GM12878 (cell line): ENCODE measurements at regions not wholly inside any gene's neighbourhood (a gene's known extent, or its start where the extent isn't known, plus 50 kb on each side); places are given as distances from the start of the nearest gene placed in this dataset.

Experiments
- ATAC-seq: fragments of 200-7000 bp; cut with Tn5 transposase; 3 replicates; pipeline ENCODE4 v1.9.1; 2020; ENCODE audit warnings: mild to moderate bottlenecking, moderate library complexity
- BruUV-seq: library from RNA; stranded (reverse); fragments of 400-500 nt; replicated peaks from 2 replicates; lab custom pipeline; 2021; lab: Mats Ljungman, UMichigan
- CTCF ChIA-PET: fragments of 300-600 bp; sonication (Branson Sonifier 250); formaldehyde crosslinking; extraction: SDS; loops from one replicate; lab custom pipeline; 2021; ENCODE audit warnings: inconsistent platforms; lab: Yijun Ruan, JAX
- POLR2A ChIA-PET: fragments of 350-600 bp; formaldehyde crosslinking; extraction: SDS; loops from one replicate; lab custom pipeline; 2021; ENCODE audit warnings: inconsistent platforms; lab: Charles Lee
- RAD21 ChIA-PET: fragments of 300-600 bp; sonication (Branson Sonifier 250); formaldehyde crosslinking; loops from one replicate; lab custom pipeline; 2023; ENCODE audit warnings: antibody characterized with exemption; ENCODE audit not compliant: unreplicated experiment; lab: Charles Lee
- SMC1A ChIA-PET: fragments of 300-600 bp; sonication (Branson Sonifier 250); formaldehyde crosslinking; loops from one replicate; lab custom pipeline; 2023; ENCODE audit not compliant: unreplicated experiment, uncharacterized antibody; lab: Charles Lee
- DNase-seq: peaks from one replicate; pipeline ENCODE4 v3.0.0-alpha.2; 2011; ENCODE audit warnings: low read depth, low spot score
- FAIRE-seq: peaks from 3 replicates; lab custom pipeline; 2011; peaks lifted over from hg19 to GRCh38; lab: Jason Lieb, UNC
- H2AFZ ChIP-seq: 2 replicates; pipeline ENCODE4 v1.6.0; 2011; ENCODE audit warnings: low read depth, low read length, control low read depth; ENCODE audit not compliant: control insufficient read depth
- H3K27ac ChIP-seq: 2 replicates; pipeline ENCODE4 v1.5.1; 2011; ENCODE audit warnings: control low read depth; ENCODE audit not compliant: control insufficient read depth, insufficient read depth
- H3K27me3 ChIP-seq, 2 experiments: replicated peaks in 1 of 2; 2 replicates each; pipeline versions ENCODE4 v1.6.0 to v1.6.1; 2011; ENCODE audit warnings: low read length in 1 of 2; ENCODE audit not compliant: control insufficient read depth in 2 of 2, insufficient read depth in 2 of 2
- H3K36me3 ChIP-seq, 2 experiments: 2 replicates each; pipeline ENCODE4 v1.5.1; 2011; ENCODE audit warnings: low read length in 1 of 2; ENCODE audit not compliant: control insufficient read depth in 2 of 2, insufficient read depth in 2 of 2
- H3K4me1 ChIP-seq: 2 replicates; pipeline ENCODE4 v1.6.1; 2011; ENCODE audit warnings: mild to moderate bottlenecking, low read length, moderate library complexity, mixed read lengths; ENCODE audit not compliant: control insufficient read depth, insufficient read depth
- H3K4me2 ChIP-seq: 2 replicates; pipeline ENCODE4 v1.6.0; 2011; ENCODE audit warnings: control low read depth; ENCODE audit not compliant: control insufficient read depth, insufficient read depth
- H3K4me3 ChIP-seq: fragments of 200-600 bp; sonication (generic); 2 replicates; pipeline ENCODE4 v1.5.1; 2016
- H3K79me2 ChIP-seq: 2 replicates; pipeline ENCODE4 v1.6.0; 2011; ENCODE audit warnings: low read length; ENCODE audit not compliant: control insufficient read depth, insufficient read depth
- H3K9ac ChIP-seq: 2 replicates; pipeline ENCODE4 v1.8.0; 2011; ENCODE audit warnings: low read length, control low read depth, mixed read lengths; ENCODE audit not compliant: control insufficient read depth, insufficient read depth
- H3K9me3 ChIP-seq: replicated peaks from 3 replicates; pipeline ENCODE4 v1.5.1; 2011; ENCODE audit warnings: mild to moderate bottlenecking, low read length; ENCODE audit not compliant: control insufficient read depth, insufficient read depth
- H4K20me1 ChIP-seq: 2 replicates; pipeline ENCODE4 v1.6.0; 2011; ENCODE audit not compliant: control insufficient read depth, insufficient read depth
- CEBPB ChIP-seq, 2 experiments: fragments of 150-350 bp in 1 of 2; IDR thresholded peaks; 2 replicates each; pipeline ENCODE4 v1.6.1; 2012 to 2014; ENCODE audit warnings: low read depth in 2 of 2, low read length in 2 of 2, borderline replicate concordance in 1 of 2, inconsistent platforms in 1 of 2
- EZH2 ChIP-seq: IDR thresholded peaks from 2 replicates; pipeline ENCODE4 v1.6.1; 2012; ENCODE audit warnings: low read depth, mild to moderate bottlenecking, control low read depth, inconsistent platforms, low read length, borderline replicate concordance; ENCODE audit not compliant: control insufficient read depth
- FOS ChIP-seq: IDR thresholded peaks from 3 replicates; pipeline ENCODE4 v1.6.1; 2011; ENCODE audit warnings: borderline replicate concordance; ENCODE audit not compliant: insufficient read length; ENCODE audit errors: extremely low read depth
- FOXK2 ChIP-seq: fragments of 450-650 bp; IDR thresholded peaks from 2 replicates; pipeline ENCODE4 v1.6.1; 2017; ENCODE audit warnings: mild to moderate bottlenecking, moderate library complexity
- HDGF ChIP-seq: fragments of 450-650 bp; IDR thresholded peaks from 2 replicates; pipeline ENCODE4 v1.6.1; 2016; ENCODE audit warnings: antibody characterized with exemption
- MEF2A ChIP-seq: IDR thresholded peaks from 2 replicates; pipeline ENCODE4 v1.6.1; 2011; ENCODE audit warnings: low read depth, mild to moderate bottlenecking, low read length, moderate library complexity; ENCODE audit not compliant: insufficient read depth
- NFYA ChIP-seq: IDR thresholded peaks from 2 replicates; pipeline ENCODE4 v1.6.1; 2011; ENCODE audit warnings: low read depth, mild to moderate bottlenecking, low read length, improper control_type of control experiment, borderline replicate concordance
- RELB ChIP-seq: fragments of 450-650 bp; IDR thresholded peaks from 2 replicates; pipeline ENCODE4 v1.6.1; 2017; ENCODE audit warnings: low read depth, mild to moderate bottlenecking, moderate library complexity
- SMC3 ChIP-seq: IDR thresholded peaks from 2 replicates; pipeline ENCODE4 v1.6.1; 2011; ENCODE audit warnings: low read length, improper control_type of control experiment, borderline replicate concordance
- STAT1 ChIP-seq: fragments of 450-650 bp; conservative IDR thresholded peaks from 2 replicates; pipeline ENCODE4 v1.6.1; 2014; ENCODE audit warnings: antibody characterized with exemption, mild to moderate bottlenecking
- TAF1 ChIP-seq: IDR thresholded peaks from 2 replicates; pipeline ENCODE4 v1.6.1; 2011; ENCODE audit warnings: mild to moderate bottlenecking, low read depth, low read length, borderline replicate concordance
- TCF12 ChIP-seq: IDR thresholded peaks from 2 replicates; pipeline ENCODE4 v1.6.1; 2011; ENCODE audit warnings: low read depth, mild to moderate bottlenecking, low read length
- TCF3 ChIP-seq: IDR thresholded peaks from 2 replicates; pipeline ENCODE4 v1.6.1; 2012; ENCODE audit warnings: low read depth, mild to moderate bottlenecking, low read length, borderline replicate concordance; ENCODE audit not compliant: insufficient read depth
- USF1 ChIP-seq: IDR thresholded peaks from 2 replicates; pipeline ENCODE4 v1.6.1; 2011; ENCODE audit warnings: borderline replicate concordance, low read depth, mild to moderate bottlenecking, moderate library complexity, mixed read lengths, low read length; ENCODE audit not compliant: insufficient read depth; ENCODE audit errors: extremely low read length
- WGBS: methylation state at CpG from one replicate; pipeline ENCODE4 v1.1.6; 2016; ENCODE audit warnings: low lambda C conversion rate; ENCODE audit not compliant: insufficient replicate concordance, insufficient coverage; ENCODE audit errors: missing lambda C conversion rate; 5-methylcytosine and 5-hydroxymethylcytosine counted together
- in situ Hi-C: fragments of 300-500 bp; cut with MboI; formaldehyde crosslinking; loops from 9 replicates; pipeline ENCODE4 v1.14.3; 2018; ENCODE audit warnings: mixed read lengths
- intact Hi-C: fragments of 100-400 bp; cut with micrococcal nuclease; formaldehyde crosslinking; loops from one replicate; pipeline ENCODE4 v1.14.2; 2022; ENCODE audit not compliant: unreplicated experiment
- TF ChIP-seq, protein P1 (sequence below): fragments of 450-650 bp; IDR thresholded peaks from 2 replicates; pipeline ENCODE4 v1.6.1; 2017; ENCODE audit warnings: mild to moderate bottlenecking, low read depth, inconsistent platforms; ENCODE audit not compliant: poor library complexity, severe bottlenecking

GRCh38 chr9:135189497-135189896 is 102.0 kb downstream of the OLFM1 start:
- Histone ChIP-seq H3K36me3 (no peaks in the 10 kb centered on the region), H2AFZ (no peak overlapping the region), H3K79me2 (no peaks in the 10 kb centered on the region), H3K27me3 (no peaks in the 10 kb centered on the region; a peak in 1 of 4 replicates), H3K27ac (no peak overlapping the region), H3K9me3 (no peaks in the 10 kb centered on the region), H3K4me2 (no peak overlapping the region), H3K4me1 (no peaks in the 10 kb centered on the region), H3K4me3 (no peak overlapping the region), H3K9ac (no peak overlapping the region), H4K20me1 (no peaks in the 10 kb centered on the region)
- ATAC-seq (no peak), FAIRE-seq (no peak), DNase-seq (no peak)
- intact Hi-C loops (no loop called here), in situ Hi-C loops (no loop called here)
- ChIA-PET SMC1A (no interaction called here), RAD21 (no interaction called here), POLR2A (no interaction called here), CTCF (no interaction called here)
- TF ChIP-seq FOS (no peak), STAT1 (no peak), SMC3 (no peak), HDGF (no peak), TAF1 (no peak), EZH2 (no peak), TCF3 (no peak), MEF2A (no peak), RELB (no peak), USF1 (no peak), FOXK2 (no peak), TCF12 (no peak), CEBPB (IDR thresholded peaks at IDR 0.05; ENCODE audit: borderline replicate concordance in 1 of 2, low read depth in 2 of 2, low read length in 2 of 2) (no peak), NFYA (no peak)
- TF ChIP-seq, protein P1, sequence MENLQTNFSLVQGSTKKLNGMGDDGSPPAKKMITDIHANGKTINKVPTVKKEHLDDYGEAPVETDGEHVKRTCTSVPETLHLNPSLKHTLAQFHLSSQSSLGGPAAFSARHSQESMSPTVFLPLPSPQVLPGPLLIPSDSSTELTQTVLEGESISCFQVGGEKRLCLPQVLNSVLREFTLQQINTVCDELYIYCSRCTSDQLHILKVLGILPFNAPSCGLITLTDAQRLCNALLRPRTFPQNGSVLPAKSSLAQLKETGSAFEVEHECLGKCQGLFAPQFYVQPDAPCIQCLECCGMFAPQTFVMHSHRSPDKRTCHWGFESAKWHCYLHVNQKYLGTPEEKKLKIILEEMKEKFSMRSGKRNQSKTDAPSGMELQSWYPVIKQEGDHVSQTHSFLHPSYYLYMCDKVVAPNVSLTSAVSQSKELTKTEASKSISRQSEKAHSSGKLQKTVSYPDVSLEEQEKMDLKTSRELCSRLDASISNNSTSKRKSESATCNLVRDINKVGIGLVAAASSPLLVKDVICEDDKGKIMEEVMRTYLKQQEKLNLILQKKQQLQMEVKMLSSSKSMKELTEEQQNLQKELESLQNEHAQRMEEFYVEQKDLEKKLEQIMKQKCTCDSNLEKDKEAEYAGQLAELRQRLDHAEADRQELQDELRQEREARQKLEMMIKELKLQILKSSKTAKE, result no peak
- no TSS peak for BruUV-seq
- 54% methylated on average over 5 of the region's 5 CpGs for WGBS
